Osteoblast (primary cell): ENCODE measurements at regions not wholly inside any gene's neighbourhood (a gene's known extent, or its start where the extent isn't known, plus 50 kb on each side); places are given as distances from the start of the nearest gene placed in this dataset.

Experiments
- DNase-seq: peaks from one replicate; pipeline ENCODE4 v3.0.0; 2011; ENCODE audit warnings: low spot score, mixed read lengths; ENCODE audit not compliant: insufficient read length; ENCODE audit errors: missing footprints
- H2AFZ ChIP-seq: 2 replicates; pipeline ENCODE4 v1.6.0; 2011; ENCODE audit warnings: mild to moderate bottlenecking, low read length
- H3K27ac ChIP-seq: 2 replicates; pipeline ENCODE4 v1.5.1; 2011; ENCODE audit warnings: mild to moderate bottlenecking, low read depth, low read length, moderate library complexity
- H3K27me3 ChIP-seq: 2 replicates; pipeline ENCODE4 v1.6.0; 2012; ENCODE audit warnings: mild to moderate bottlenecking, control low read depth, inconsistent platforms, low read length, moderate library complexity; ENCODE audit not compliant: insufficient read depth
- H3K36me3 ChIP-seq: 2 replicates; pipeline ENCODE4 v1.5.1; 2011; ENCODE audit warnings: mild to moderate bottlenecking, low read length, control low read depth, moderate library complexity; ENCODE audit not compliant: insufficient read depth
- H3K4me1 ChIP-seq: 2 replicates; pipeline ENCODE4 v1.5.1; 2011; ENCODE audit warnings: mild to moderate bottlenecking, low read length, control low read depth, moderate library complexity; ENCODE audit not compliant: insufficient read depth
- H3K4me2 ChIP-seq: 2 replicates; pipeline ENCODE4 v1.6.0; 2011; ENCODE audit warnings: mild to moderate bottlenecking, low read length; ENCODE audit not compliant: insufficient read depth
- H3K4me3 ChIP-seq: fragments of 200-600 bp; sonication (generic); 3 replicates; pipeline ENCODE4 v1.5.1; 2012; ENCODE audit warnings: mild to moderate bottlenecking, low read length, inconsistent platforms; ENCODE audit not compliant: insufficient read depth
- H3K79me2 ChIP-seq: 2 replicates; pipeline ENCODE4 v1.6.0; 2012; ENCODE audit warnings: mild to moderate bottlenecking, low read length, control low read depth, inconsistent platforms; ENCODE audit not compliant: insufficient read depth
- H3K9me3 ChIP-seq: 2 replicates; pipeline ENCODE4 v1.5.1; 2011; ENCODE audit warnings: low read depth, low read length, control low read depth
- H4K20me1 ChIP-seq: 2 replicates; pipeline ENCODE4 v1.6.0; 2012; ENCODE audit warnings: mild to moderate bottlenecking, low read length, control low read depth; ENCODE audit not compliant: insufficient read depth
- CTCF ChIP-seq: IDR thresholded peaks from 2 replicates; pipeline ENCODE4 v1.5.1; 2011; ENCODE audit warnings: mild to moderate bottlenecking, low read depth, low read length, moderate library complexity; ENCODE audit errors: extremely low read depth

- no peak for DNase-seq
- H4K20me1 ChIP-seq = no peaks in the 10 kb centered on the region
- H3K27me3 ChIP-seq = peaks cover 23% of the 10 kb centered on the region
- H3K27ac ChIP-seq = no peak overlapping the region
- no peak overlapping the region for H3K4me3 ChIP-seq
- no peaks in the 10 kb centered on the region for H3K9me3 ChIP-seq
- no peak for TF ChIP-seq CTCF
- H3K4me1 ChIP-seq = no peaks in the 10 kb centered on the region
- H3K79me2 ChIP-seq = no peaks in the 10 kb centered on the region
- no peak overlapping the region for H3K4me2 ChIP-seq
- H3K36me3 ChIP-seq = no peaks in the 10 kb centered on the region
- no peak overlapping the region for H2AFZ ChIP-seq
Measured at GRCh38 chr10:125479059-125479458, 203.9 kb downstream of the TEX36 start.

GRCh38 chr10:125475815-125476214 lies 207.1 kb downstream of the TEX36 start:
- no peaks in the 10 kb centered on the region for H3K79me2 ChIP-seq
- no peaks in the 10 kb centered on the region for H3K9me3 ChIP-seq
- no peaks in the 10 kb centered on the region for H4K20me1 ChIP-seq
- H2AFZ ChIP-seq = no peak overlapping the region
- H3K27ac ChIP-seq = no peak overlapping the region
- H3K4me1 ChIP-seq = no peaks in the 10 kb centered on the region
- H3K4me3 ChIP-seq = no peak overlapping the region
- H3K36me3 ChIP-seq = no peaks in the 10 kb centered on the region
- TF ChIP-seq CTCF = no peak
- DNase-seq = no peak
- no peak overlapping the region for H3K4me2 ChIP-seq
- peaks cover 19% of the 10 kb centered on the region for H3K27me3 ChIP-seq

- Histone ChIP-seq H3K79me2 (no peaks in the 10 kb centered on the region), H3K4me1 (no peaks in the 10 kb centered on the region), H3K4me3 (no peak overlapping the region), H3K27me3 (peaks cover 16% of the 10 kb centered on the region), H2AFZ (no peak overlapping the region), H3K27ac (no peak overlapping the region), H3K36me3 (no peaks in the 10 kb centered on the region), H3K4me2 (no peak overlapping the region), H4K20me1 (no peaks in the 10 kb centered on the region), H3K9me3 (no peaks in the 10 kb centered on the region)
- no peak for DNase-seq
- TF ChIP-seq CTCF = no peak
Measured at GRCh38 chr10:125473143-125473793, 209.7 kb downstream of the TEX36 start.

- Histone ChIP-seq H3K4me3 (no peak overlapping the region), H3K4me1 (no peaks in the 10 kb centered on the region), H3K27ac (no peak overlapping the region), H3K9me3 (no peaks in the 10 kb centered on the region), H3K4me2 (no peak overlapping the region), H3K27me3 (peaks cover 12% of the 10 kb centered on the region), H3K36me3 (no peaks in the 10 kb centered on the region), H4K20me1 (no peaks in the 10 kb centered on the region), H2AFZ (no peak overlapping the region), H3K79me2 (no peaks in the 10 kb centered on the region)
- DNase-seq = no peak
- no peak for TF ChIP-seq CTCF
Measured at GRCh38 chr10:125472010-125472607, 210.9 kb downstream of the TEX36 start.
